Endodermal cell (in vitro differentiated cells): ENCODE measurements at regions not wholly inside any gene's neighbourhood (a gene's known extent, or its start where the extent isn't known, plus 50 kb on each side); places are given as distances from the start of the nearest gene placed in this dataset.

Experiments
- DNase-seq: peaks from one replicate; pipeline ENCODE4 v3.0.0-alpha.2; 2017
- H3K27ac ChIP-seq: 2 replicates; pipeline ENCODE4 v1.5.1; 2013; ENCODE audit warnings: mild to moderate bottlenecking, low read depth, low read length, moderate library complexity
- H3K27me3 ChIP-seq: 2 replicates; pipeline ENCODE4 v1.6.1; 2013; ENCODE audit warnings: mild to moderate bottlenecking, low read length, moderate library complexity; ENCODE audit not compliant: insufficient read depth, control insufficient read depth, poor library complexity, severe bottlenecking
- H3K36me3 ChIP-seq: 2 replicates; pipeline ENCODE4 v1.7.0; 2013; ENCODE audit warnings: mild to moderate bottlenecking, low read length, moderate library complexity; ENCODE audit not compliant: control insufficient read depth, insufficient read depth
- H3K4me1 ChIP-seq: one replicate; pipeline ENCODE4 v1.7.0; 2013; ENCODE audit warnings: low read length; ENCODE audit not compliant: control insufficient read depth, insufficient read depth
- H3K4me3 ChIP-seq: 2 replicates; pipeline ENCODE4 v1.5.1; 2013; ENCODE audit warnings: mild to moderate bottlenecking, low read length, moderate library complexity
- H3K9ac ChIP-seq: 2 replicates; pipeline ENCODE4 v1.6.1; 2013; ENCODE audit warnings: mild to moderate bottlenecking, low read length, moderate library complexity; ENCODE audit not compliant: poor library complexity, severe bottlenecking; ENCODE audit errors: extremely low read depth
- H3K9me3 ChIP-seq: 2 replicates; pipeline ENCODE4 v1.6.1; 2013; ENCODE audit warnings: mild to moderate bottlenecking, low read length, moderate library complexity; ENCODE audit not compliant: control insufficient read depth
- H3K27ac Mint-ChIP-seq: 2 replicates; pipeline ENCODE4 v1.8.0; 2020; ENCODE audit warnings: mixed read lengths
- H3K27me3 Mint-ChIP-seq: 2 replicates; pipeline ENCODE4 v1.8.0; 2021; ENCODE audit warnings: mild to moderate bottlenecking, mixed read lengths; ENCODE audit not compliant: insufficient read depth
- H3K36me3 Mint-ChIP-seq: 2 replicates; pipeline ENCODE4 v1.8.0; 2020; ENCODE audit warnings: low read depth, mixed read lengths
- H3K4me1 Mint-ChIP-seq: 2 replicates; pipeline ENCODE4 v1.8.0; 2020; ENCODE audit warnings: mixed read lengths
- H3K4me3 Mint-ChIP-seq: 2 replicates; pipeline ENCODE4 v1.8.0; 2020; ENCODE audit warnings: mild to moderate bottlenecking, moderate library complexity, mixed read lengths
- H3K9me3 Mint-ChIP-seq: 2 replicates; pipeline ENCODE4 v1.8.0; 2020; ENCODE audit warnings: mild to moderate bottlenecking, mixed read lengths
- WGBS, 2 experiments: methylation state at CpG; one replicate each; pipeline versions ENCODE4 v1.1.5 to v1.1.7; 2013; ENCODE audit warnings: missing lambda C conversion rate in 2 of 2, mixed read lengths in 1 of 2; ENCODE audit not compliant: insufficient coverage in 1 of 2, insufficient read length in 1 of 2; 5-methylcytosine and 5-hydroxymethylcytosine counted together
- TF ChIP-seq, protein P1 (sequence below): fragments of 200-600 bp; sonication (generic); conservative IDR thresholded peaks from 2 replicates; pipeline ENCODE4 v1.5.0; 2021; ENCODE audit warnings: antibody characterized with exemption, mild to moderate bottlenecking

DNA sequence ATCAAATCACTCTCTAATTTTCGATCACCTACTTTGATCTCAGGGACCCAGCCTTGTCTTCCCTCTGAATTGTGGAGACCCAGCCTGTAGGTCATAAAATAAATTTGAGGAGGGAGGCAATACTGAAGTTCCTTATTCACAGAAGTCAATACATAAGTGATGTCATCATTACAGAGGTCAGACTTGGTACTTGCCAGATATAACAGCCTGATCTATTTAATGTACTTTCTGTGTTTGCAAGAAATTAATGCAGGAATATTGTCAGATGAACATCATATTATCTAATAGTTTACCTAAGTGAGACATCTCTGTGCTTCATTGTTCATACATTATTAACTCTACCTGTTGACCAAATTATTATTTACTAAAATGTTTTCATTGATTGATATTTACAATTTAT, 105.6 kb downstream of the GPAM start:
- H3K9ac ChIP-seq, result no peak overlapping the region
- H3K27ac Mint-ChIP-seq, result no peak overlapping the region
- peaks cover 12% of the 10 kb centered on the region for H3K4me1 Mint-ChIP-seq
- H3K4me1 ChIP-seq, result peaks cover 7% of the 10 kb centered on the region
- H3K27ac ChIP-seq, result no peak overlapping the region
- H3K27me3 Mint-ChIP-seq, result no peaks in the 10 kb centered on the region
- no peaks in the 10 kb centered on the region for H3K9me3 Mint-ChIP-seq
- H3K4me3 ChIP-seq, result no peak overlapping the region
- no peaks in the 10 kb centered on the region for H3K27me3 ChIP-seq
- TF ChIP-seq, protein P1, sequence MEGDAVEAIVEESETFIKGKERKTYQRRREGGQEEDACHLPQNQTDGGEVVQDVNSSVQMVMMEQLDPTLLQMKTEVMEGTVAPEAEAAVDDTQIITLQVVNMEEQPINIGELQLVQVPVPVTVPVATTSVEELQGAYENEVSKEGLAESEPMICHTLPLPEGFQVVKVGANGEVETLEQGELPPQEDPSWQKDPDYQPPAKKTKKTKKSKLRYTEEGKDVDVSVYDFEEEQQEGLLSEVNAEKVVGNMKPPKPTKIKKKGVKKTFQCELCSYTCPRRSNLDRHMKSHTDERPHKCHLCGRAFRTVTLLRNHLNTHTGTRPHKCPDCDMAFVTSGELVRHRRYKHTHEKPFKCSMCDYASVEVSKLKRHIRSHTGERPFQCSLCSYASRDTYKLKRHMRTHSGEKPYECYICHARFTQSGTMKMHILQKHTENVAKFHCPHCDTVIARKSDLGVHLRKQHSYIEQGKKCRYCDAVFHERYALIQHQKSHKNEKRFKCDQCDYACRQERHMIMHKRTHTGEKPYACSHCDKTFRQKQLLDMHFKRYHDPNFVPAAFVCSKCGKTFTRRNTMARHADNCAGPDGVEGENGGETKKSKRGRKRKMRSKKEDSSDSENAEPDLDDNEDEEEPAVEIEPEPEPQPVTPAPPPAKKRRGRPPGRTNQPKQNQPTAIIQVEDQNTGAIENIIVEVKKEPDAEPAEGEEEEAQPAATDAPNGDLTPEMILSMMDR, result no peak
- no peaks in the 10 kb centered on the region for H3K36me3 Mint-ChIP-seq
- H3K9me3 ChIP-seq, result no peaks in the 10 kb centered on the region
- DNase-seq, result no peak
- no peaks in the 10 kb centered on the region for H3K36me3 ChIP-seq
- 75% methylated on average over 1 of the region's 1 CpG; no CpG with 5 or more reads in 1 of the 2 experiments for WGBS, 2 experiments
- no peak overlapping the region for H3K4me3 Mint-ChIP-seq

DNA sequence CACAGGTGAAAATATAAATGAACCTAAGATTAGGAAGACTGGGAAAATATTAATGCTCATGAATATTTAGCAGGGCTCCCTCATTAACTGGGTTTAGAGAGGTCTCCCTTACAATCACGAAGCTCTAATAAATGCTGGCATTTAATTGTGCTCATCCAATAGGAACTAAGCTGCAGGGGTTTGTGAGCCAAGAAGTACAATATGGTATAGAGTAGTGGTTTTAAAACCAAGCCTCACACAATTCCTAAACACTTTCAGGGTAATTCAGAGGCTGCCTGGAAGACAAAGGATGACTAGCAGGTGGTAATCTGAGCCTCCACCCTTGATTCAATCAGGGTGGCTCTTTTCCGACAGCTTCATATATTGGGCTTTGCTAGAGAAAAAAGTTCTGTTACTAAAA, 103.3 kb downstream of the GPAM start:
- no peaks in the 10 kb centered on the region for H3K36me3 Mint-ChIP-seq
- Histone ChIP-seq H3K27me3 (no peaks in the 10 kb centered on the region), H3K9me3 (no peaks in the 10 kb centered on the region), H3K9ac (no peak overlapping the region), H3K27ac (no peak overlapping the region), H3K4me1 (peaks cover 7% of the 10 kb centered on the region), H3K4me3 (no peak overlapping the region), H3K36me3 (no peaks in the 10 kb centered on the region)
- no peak overlapping the region for H3K27ac Mint-ChIP-seq
- H3K9me3 Mint-ChIP-seq, result no peaks in the 10 kb centered on the region
- 57% methylated on average over 2 of the region's 2 CpGs; no CpG with 5 or more reads in 1 of the 2 experiments for WGBS, 2 experiments
- no peaks in the 10 kb centered on the region for H3K27me3 Mint-ChIP-seq
- DNase-seq, result no peak
- H3K4me1 Mint-ChIP-seq, result peaks cover 12% of the 10 kb centered on the region
- H3K4me3 Mint-ChIP-seq, result no peak overlapping the region
- TF ChIP-seq, protein P1, result no peak

DNA sequence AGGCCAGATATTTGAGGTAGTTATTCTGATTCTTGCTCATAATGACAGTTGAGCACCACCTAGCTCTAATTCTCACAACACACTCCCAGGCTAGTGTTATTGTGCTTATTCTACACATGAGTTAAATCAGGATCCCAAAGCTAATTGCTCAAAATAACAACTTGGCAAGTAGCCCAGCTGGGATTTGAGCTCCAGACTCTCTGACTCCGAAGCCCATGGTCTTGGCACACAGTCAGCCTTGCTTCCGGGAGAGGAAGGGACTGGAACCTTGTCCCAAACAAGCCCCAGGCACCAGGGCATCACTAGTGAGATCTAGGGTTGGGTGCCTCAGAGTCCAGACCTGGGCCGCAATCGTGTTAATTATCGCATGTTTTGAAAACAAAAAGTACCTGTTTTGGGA, 101.4 kb downstream of the GPAM start:
- DNase-seq, result no peak
- Histone ChIP-seq H3K9me3 (no peaks in the 10 kb centered on the region), H3K27ac (no peak overlapping the region), H3K27me3 (no peaks in the 10 kb centered on the region), H3K36me3 (no peaks in the 10 kb centered on the region), H3K4me3 (no peak overlapping the region), H3K9ac (no peak overlapping the region), H3K4me1 (peaks cover 7% of the 10 kb centered on the region)
- H3K27ac Mint-ChIP-seq, result no peak overlapping the region
- TF ChIP-seq, protein P1, result no peak
- WGBS, 2 experiments, result 87 to 95% methylated on average over 5 of the region's 5 CpGs
- no peak overlapping the region for H3K4me3 Mint-ChIP-seq
- no peaks in the 10 kb centered on the region for H3K9me3 Mint-ChIP-seq
- H3K4me1 Mint-ChIP-seq, result peaks cover 12% of the 10 kb centered on the region
- no peaks in the 10 kb centered on the region for H3K36me3 Mint-ChIP-seq
- no peaks in the 10 kb centered on the region for H3K27me3 Mint-ChIP-seq
